ENCODE measurements at regions not wholly inside any gene's neighbourhood (a gene's known extent, or its start where the extent isn't known, plus 50 kb on each side); places are given as distances from the start of the nearest gene placed in this dataset.

- no peak overlapping the region for H3K4me3 ChIP-seq (replicated peaks; ENCODE audit: low read depth, low read length)
- DNase-seq (ENCODE audit: low read depth) = no peak
- TF ChIP-seq, protein P1, sequence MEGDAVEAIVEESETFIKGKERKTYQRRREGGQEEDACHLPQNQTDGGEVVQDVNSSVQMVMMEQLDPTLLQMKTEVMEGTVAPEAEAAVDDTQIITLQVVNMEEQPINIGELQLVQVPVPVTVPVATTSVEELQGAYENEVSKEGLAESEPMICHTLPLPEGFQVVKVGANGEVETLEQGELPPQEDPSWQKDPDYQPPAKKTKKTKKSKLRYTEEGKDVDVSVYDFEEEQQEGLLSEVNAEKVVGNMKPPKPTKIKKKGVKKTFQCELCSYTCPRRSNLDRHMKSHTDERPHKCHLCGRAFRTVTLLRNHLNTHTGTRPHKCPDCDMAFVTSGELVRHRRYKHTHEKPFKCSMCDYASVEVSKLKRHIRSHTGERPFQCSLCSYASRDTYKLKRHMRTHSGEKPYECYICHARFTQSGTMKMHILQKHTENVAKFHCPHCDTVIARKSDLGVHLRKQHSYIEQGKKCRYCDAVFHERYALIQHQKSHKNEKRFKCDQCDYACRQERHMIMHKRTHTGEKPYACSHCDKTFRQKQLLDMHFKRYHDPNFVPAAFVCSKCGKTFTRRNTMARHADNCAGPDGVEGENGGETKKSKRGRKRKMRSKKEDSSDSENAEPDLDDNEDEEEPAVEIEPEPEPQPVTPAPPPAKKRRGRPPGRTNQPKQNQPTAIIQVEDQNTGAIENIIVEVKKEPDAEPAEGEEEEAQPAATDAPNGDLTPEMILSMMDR (IDR thresholded peaks at IDR 0.05; ENCODE audit: low read length, missing control alignments) = no peak
Observed at GRCh38 chr9:135006911-135007570, 80.4 kb upstream of the OLFM1 start.

DNA sequence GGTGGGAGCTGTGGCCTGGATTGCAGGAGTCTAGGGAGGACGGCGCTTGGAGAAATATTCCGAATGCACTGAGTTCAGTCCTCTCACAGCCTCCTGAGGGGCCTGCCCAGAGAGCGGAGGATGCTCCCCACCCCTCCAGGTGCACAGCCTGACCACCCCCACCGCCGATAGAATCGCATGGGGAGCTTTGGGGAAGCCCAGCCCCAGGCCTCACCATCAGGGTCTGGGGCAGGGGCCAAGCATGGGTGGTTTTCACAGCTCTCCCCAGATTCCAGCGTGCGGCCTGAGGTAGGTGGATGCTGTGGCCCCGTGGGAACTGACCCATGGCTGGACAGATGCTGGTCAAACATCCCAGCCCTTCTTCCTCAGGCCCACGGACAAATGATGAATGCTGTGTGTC, 79.9 kb upstream of the OLFM1 start:
- no peak for DNase-seq (ENCODE audit: low read depth)
- H3K4me3 ChIP-seq (replicated peaks; ENCODE audit: low read depth, low read length) = no peak overlapping the region
- TF ChIP-seq, protein P1 (IDR thresholded peaks at IDR 0.05; ENCODE audit: low read length, missing control alignments) = no peak

GRCh38 chr9:135008416-135008815, 79.1 kb upstream of the OLFM1 start:
- no peak overlapping the region for H3K4me3 ChIP-seq (replicated peaks; ENCODE audit: low read depth, low read length)
- no peak for DNase-seq (ENCODE audit: low read depth)
- TF ChIP-seq, protein P1 (IDR thresholded peaks at IDR 0.05; ENCODE audit: low read length, missing control alignments) = no peak

- no peak for DNase-seq (ENCODE audit: low read depth)
- H3K4me3 ChIP-seq (replicated peaks; ENCODE audit: low read depth, low read length) = no peak overlapping the region
- TF ChIP-seq, protein P1 (IDR thresholded peaks at IDR 0.05; ENCODE audit: low read length, missing control alignments) = no peak
Observed at GRCh38 chr9:135009051-135009560, 78.4 kb upstream of the OLFM1 start.

DNA sequence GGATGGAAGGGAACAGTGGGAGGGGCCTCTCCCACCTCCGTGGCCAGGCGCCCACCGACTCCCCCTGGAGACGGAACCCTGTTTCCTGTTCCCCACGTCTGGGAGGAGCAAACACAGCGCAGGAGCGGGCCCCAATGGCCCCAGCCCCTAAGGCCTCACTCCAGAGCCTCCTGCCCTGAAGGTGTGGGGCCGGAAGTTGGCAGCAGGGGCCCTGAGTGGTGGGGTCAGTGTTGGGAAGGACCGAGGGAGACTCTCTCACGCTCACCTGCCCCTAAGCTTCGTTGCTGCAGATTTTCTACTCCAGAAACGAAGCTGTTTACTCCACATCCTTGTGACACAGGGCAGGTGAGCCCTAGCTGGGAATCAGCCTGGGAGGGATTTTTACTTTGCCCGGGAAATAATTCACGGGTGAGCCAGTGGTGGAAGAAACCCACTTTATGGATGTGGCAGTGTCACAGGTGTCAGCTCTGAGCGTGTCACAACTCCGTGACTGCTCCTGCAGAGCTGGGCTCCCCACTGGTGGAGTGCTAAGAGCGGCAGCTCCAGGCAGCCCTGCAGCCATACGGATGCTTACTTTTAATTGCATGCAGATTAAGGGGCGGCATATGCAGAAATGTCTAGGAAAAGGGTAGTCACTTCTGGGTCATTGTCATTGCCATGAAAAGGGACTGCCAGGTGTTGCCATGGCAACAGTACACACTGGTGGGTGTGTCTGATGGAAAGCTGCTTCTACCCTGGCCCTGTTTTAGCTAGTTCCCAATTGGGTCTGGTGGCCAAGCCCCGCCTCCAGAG, 77.5 kb upstream of the OLFM1 start:
- no peak for DNase-seq (ENCODE audit: low read depth)
- no peak overlapping the region for H3K4me3 ChIP-seq (replicated peaks; ENCODE audit: low read depth, low read length)
- TF ChIP-seq, protein P1 (IDR thresholded peaks at IDR 0.05; ENCODE audit: low read length, missing control alignments) = no peak

DNA sequence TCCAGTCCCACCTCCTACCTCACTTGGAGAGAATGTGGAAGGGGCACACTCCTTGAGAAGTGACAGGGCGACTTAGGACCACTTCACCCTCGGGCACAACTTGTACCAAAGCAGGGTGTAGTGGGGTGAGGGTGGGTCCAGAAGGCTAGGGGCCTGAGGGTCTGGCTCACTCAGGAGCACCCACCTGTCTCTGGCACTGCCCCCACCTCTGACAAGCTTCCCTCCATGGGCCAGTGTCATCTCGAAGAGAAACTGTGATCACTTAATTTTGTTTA, 76.9 kb upstream of the OLFM1 start:
- no peak overlapping the region for H3K4me3 ChIP-seq (replicated peaks; ENCODE audit: low read depth, low read length)
- TF ChIP-seq, protein P1 (IDR thresholded peaks at IDR 0.05; ENCODE audit: low read length, missing control alignments) = no peak
- no peak for DNase-seq (ENCODE audit: low read depth)

All from fibroblast of pulmonary artery (primary cell).